NAMALWA (cell line): ENCODE measurements at regions not wholly inside any gene's neighbourhood (a gene's known extent, or its start where the extent isn't known, plus 50 kb on each side); places are given as distances from the start of the nearest gene placed in this dataset.
"Not testable (repeated sequence)": the region's sequence is repeated elsewhere in the genome, so short reads cannot be mapped to it uniquely, and the experiment has no call there.

Experiments
- DNase-seq: peaks from one replicate; pipeline ENCODE4 v3.0.0-alpha.2; 2015; ENCODE audit warnings: low spot score

DNA sequence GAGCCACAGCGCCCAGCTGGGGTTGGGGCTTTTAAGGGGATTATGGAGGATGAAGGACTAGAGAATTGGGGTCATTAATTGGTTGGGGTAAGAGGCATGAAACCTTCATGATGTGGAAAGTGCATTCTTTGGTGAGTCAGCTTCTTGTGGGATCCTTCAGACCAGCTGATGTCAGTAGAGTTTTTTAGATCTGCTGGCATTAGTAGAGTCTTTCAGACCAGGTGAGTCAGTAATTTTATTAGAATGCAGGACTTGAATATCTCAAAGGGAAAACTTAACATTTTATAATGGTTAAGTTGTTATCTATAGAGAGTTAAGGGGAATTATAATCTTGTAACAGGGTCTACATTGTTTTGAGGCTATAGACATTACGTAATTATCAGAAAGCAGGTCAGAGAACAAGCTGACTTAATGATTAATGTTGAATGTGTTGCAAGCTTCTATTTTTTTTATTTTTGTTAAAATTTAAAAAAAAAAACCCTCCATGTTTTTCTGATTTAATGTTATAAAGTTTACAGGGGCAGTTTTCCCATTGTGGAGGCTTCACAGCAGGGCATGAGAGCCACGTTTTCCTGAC lies 160.9 kb upstream of the FMN2 start:
- DNase-seq: no peak

DNA sequence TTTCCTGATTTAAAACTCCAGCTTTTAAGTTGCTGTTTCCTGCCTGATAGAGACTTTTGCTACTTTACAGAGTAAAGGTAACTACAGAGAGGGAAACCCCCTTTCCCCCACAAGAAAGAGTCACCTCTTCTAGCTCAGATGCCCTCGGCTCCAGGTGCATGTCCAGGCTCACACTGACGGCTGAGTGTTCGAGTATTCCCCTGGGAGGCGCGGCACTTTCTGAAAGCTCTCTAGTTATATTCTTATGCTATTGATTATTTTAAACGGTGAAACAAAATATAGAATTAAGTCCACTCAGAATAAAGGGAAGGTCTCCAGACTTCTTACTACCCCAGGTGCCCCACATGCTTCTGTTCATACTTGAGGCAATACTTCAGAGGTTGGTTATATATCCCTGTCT lies 160.3 kb upstream of the FMN2 start:
- DNase-seq: no peak

DNA sequence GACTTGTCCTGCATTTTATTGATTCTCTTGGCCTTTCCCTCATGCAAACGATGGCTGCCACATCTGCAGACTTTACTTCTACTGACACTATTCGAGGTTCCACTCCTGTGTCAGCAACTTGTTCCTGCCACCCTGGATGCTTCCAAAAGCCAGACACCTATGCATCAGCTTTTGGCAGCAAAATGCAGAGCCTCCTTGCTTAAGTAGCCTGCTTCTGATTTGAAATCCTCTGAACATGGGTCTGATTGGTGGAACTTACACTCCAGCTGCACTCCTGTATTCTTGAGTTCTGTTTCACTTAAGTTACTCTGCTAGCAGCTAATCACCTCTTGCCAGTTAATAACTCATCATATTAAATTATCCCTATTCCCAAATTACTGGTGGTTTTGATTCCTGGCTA lies 152.1 kb upstream of the FMN2 start:
- DNase-seq: no peak

DNA sequence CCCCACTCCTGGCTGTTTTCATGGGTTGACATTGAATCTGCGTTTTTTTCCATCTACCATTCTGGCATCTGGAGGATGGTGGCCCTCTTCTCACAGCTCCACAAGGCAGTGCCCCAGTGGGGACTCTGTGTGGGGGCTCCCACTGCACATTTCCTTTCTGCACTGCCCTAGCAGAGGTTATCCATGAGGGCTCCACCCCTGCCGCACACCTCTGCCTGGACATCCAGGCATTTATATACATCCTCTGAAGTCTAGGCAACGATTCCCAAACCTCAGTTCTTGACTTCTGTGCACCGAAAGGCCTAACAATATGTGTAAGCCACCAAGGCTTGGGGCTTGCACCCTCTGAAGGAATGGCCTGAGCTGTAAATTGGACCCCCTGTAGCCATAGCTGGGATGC lies 147.9 kb upstream of the FMN2 start:
- DNase-seq: no peak

DNA sequence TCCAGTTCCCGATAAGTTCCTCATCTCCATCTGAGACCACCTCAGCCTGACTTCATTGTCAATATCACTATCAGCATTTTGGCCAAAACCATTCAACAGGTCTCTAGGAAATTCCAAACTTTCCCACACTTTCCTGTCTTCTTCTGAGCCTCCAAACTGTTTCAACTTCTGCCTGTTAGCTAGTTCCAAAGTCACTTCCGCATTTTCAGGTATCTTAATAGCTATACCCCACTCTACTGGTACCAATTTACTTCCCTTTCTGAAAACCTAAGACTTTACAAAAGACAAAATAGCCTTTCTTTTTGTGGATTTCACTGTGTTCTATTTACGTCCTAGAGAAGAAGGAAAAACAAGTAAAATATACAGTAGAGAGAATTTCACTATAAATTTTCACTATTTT lies 147.0 kb upstream of the FMN2 start:
- no peak for DNase-seq

DNA sequence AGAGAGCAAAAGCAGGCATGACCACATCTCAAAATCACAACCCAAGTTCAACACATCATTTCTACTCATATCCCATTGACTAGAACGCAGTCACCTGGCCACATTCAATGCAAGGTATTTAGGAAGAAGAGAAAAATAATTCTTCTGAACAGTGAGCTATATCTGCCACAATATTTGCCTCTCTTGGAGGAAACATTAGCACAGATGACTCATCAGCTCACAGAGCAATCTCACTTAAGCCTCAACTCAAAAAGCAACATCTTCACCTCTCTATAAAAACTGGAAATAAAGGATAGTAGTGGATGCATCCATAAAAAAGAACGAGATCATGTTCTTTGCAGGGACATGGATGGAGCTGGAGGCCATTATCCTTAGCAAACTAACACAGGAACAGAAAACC lies 143.9 kb upstream of the FMN2 start:
- DNase-seq: no peak

DNA sequence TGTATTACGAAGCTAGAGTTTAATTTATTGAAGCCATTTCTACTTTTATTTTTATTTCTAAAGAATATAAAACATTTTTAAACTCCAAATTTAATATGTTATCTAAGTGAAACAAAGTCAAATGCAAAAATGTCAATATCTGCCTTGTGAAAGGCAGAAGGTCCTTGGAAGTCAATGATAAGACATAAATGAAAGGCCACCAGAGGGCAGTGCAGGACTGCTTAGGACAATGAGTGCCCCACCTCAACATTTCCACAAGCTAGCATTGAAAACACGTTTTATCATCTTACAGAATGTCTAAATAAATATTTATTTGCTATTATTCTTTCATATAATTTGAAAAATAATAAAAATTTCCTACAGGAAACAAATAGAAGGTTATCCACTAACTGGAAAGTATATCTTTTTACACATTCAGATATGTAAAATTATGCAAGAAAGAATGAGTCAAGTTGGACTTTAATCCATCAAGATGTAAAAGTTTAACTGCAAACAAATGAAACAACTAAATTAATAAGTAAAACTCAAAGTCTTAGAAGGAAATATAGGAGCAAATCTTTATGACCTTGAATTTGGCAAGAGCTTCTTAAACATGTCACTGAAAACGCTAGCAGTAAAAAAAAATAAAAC lies 140.1 kb upstream of the FMN2 start:
- peak; percentile 72 for DNase-seq

DNA sequence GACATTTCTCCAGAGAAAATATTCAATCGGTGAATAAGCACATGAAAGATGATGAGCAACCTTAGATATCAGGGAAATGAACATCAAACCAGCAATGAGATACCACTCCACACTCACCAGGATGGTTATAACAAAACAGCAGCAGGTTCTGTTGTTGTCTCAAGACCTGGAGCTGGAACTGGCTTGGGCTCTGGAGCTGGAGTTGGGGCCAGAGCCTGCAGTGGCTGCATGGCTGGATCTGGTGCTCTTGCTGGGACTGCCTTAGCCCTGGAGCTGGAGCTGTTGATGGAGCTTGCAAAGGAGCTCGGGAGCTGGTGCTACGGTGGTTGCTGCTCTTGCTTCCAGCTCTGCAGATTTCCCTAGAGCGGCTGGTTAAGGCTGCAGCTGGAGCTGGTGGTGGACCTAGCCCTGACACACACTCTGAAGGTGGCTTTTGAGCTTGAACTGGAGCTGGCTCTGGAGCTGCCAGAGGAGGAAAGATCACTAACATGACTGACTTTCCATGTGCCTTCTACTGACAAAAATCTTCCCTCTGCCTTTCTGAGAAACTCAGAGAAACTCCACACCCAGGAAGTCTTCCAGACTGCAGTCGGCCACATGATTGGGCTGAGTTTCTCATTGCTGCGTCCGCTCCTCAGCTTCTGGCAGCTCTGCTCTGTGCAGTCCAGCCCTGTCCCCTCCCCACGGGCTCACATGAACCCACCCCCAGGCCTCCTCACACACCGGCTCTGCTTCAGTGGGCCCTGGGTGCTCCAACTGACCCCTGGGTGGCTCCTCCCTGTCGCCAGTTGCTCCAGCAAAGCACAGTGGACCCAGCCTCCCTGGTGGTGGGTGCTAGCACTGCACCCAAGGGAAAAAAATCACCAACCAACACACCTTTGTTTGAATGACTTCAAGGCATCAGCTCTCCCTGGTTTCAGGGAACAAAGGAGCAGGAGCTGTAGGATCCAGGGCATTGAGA lies 139.1 kb upstream of the FMN2 start:
- DNase-seq: peak; percentile 20

DNA sequence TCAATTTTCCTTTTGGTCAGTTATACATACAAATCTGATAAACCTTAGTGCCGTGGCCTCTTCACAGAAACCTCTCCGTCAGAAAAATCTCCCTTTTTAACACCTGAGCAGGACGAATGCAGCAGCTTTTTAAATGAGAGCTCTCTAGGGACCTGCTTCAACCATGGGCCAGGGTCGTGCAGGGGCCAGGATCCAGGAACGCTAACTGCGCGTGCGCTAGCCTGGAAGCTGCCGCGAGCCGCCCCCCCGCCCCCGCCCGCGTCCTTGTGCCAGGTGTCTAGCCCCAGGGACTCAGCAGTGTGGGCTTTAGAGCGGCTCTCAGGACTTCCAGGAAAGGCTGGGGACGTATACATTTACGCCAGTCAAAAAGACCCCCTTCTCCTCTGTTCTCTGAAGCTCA lies 136.8 kb upstream of the FMN2 start:
- no peak for DNase-seq

DNA sequence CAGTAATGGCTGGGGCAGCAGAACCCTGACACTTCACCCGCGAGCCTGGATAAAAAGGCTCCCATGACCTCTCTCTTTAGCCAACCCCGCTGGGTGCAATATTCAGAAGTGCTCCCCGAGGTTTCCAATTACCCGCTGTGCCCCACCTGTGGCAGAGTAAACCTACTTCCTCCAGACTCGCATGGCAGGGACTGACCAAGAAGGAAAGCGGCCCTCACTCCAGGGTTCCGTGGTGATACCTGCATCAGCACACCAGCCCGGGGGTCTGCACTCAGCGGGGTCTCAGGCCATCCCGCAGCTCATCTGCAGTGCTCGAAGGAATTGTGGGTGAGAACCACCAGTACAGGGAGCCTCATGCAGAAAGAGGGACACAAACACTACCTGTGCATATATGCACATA lies 136.3 kb upstream of the FMN2 start:
- no peak for DNase-seq

DNA sequence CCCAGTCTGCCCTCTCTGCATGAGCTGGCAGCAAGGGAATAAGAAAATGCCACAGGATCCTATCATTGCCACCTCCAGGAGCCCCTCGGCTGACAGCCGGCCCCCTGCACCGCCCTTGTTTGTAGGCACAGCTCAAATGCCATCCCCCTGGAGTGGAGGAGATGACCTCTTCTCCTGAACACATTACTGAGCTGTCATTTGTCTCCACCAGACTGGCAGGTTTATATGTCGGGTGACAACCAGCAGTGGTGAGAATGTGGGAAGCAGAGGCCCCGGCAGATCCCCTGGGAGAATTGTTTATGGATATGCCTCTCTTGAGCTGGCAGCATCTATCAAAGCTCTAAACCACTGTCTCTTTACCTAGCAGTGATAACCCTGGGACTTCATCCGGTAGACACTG lies 135.4 kb upstream of the FMN2 start:
- DNase-seq: no peak

DNA sequence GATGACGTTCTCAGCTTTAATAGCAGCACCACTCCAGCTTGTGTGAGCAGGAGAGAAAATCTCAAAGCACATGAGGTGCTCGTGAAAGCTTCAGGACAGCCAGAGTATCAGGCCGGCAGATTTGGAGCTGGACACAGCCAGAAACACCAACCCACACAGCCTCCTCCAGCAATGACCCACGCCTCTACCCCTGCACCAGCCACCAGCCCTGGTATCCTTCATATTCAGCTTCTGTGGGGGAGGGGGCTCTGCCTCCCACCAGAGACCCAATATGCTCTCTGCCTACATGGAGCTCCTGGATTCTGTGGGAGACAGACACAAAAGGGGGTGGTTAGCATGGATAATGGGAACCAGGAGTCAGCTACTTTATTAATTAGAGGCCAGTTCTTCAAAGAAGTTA lies 133.6 kb upstream of the FMN2 start:
- DNase-seq: no peak

DNA sequence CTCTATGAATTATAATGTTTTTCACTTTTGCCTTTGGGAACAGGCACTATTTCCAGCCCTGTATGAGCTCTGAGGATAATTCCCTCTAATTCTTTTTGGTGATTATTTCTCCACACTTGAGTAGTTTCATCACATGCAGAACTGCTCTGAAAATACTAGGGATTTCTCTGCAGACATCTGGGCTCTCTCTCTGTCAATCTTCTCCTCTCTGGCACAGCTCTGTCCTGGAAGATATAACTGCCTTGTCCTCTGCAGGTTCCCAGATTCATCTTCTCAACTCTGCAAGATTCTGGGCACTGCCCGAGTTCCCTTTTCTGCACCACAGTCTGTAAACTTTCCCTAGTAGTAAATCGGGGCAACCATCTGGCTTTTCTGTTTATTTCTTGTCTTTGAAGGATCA lies 131.3 kb upstream of the FMN2 start:
- DNase-seq: no peak

DNA sequence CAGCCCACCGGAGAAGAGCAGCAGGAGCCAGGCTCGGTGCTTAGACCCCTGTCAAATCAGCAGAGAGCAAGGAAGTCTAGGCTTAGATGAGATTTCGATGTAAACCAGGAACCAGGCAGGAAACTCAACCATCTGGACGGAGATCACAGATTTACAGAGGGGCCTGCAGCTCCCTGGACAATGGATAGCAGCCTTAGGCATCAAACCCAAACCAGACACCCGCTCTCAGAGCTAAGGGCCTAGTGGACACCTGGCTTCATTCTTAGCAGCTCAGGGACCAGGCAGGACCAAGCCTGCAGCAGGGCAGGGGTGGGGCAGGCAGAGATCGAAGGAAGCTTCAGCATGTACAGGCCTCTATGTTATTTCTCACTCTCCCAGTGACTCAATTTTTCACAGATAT lies 127.8 kb upstream of the FMN2 start:
- DNase-seq: no peak

DNA sequence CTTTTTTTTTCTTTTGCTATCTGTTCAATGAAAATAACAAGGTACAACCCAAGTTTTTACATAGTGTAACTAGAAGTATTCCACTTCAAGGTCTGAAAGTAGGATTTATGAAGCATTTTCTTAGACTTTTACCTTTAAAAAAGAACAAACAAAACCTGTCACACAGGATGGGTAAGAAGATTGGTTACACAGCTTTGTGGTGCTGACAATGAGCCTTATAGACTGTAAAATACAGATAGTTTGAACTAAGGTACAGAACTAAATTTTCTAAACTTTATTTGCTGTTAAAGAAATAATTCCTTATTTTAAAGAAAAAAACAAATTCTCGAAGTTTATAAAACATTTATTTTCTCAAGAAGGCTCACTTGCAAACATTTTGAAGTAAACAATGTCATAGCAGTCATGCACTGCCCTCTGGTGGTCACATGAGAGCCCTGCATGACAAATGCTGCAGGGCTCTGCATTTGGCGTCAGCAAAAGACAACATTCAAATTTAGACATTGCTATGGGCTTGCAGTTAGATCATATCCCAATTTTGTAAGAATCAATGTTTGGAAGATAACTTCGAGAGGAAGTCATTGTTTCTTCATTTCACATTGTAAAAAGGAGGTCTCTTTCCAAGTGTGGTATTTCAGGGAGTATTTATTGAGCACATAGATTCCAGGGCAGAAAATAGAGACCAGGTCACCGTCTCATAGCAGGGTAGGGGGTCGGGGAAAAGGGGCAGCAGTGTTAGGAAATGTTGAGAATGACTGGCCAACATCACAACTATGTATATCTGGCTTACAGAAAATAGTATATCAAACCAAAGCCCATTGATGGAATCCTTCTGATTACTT lies 115.3 kb upstream of the FMN2 start:
- peak; percentile 64 for DNase-seq

DNA sequence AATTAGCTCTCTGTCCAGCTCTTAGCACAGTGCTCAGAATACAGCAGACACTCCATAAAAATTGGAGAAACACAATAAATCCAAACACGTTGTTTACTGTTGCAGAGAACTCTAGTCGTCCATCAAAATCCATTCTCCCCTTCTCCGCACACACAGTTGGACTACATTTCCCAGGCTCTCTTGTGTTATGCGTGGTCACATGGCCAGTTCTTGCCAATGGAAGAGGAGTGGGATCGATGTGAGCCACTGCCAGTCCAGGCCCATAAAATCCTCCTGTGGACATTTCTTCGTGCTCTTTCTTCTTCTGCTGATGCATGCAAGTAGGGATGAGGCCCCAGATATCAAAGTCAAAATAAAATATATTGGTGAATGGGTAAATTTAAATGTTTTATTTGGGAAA lies 114.3 kb upstream of the FMN2 start:
- DNase-seq: no peak

DNA sequence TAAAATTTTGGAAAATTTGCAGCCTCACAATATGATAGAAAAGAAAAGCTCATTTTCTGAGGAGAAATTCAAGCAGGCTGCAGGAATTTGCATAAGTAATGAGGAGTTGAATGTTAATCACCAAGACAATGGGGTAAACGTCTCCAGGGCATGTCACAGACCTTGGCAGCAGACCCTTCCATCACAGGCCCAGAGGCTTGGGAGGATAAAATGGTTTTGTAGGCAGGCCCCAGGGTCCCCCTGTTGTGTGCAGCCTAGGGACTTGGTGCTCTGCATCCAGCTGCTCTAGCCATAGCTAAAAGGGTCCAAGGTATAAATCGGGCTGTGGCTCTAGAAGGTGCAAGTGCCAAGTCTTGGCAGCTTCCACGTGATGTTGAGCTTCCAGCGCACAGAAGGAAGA lies 112.2 kb upstream of the FMN2 start:
- no peak for DNase-seq

DNA sequence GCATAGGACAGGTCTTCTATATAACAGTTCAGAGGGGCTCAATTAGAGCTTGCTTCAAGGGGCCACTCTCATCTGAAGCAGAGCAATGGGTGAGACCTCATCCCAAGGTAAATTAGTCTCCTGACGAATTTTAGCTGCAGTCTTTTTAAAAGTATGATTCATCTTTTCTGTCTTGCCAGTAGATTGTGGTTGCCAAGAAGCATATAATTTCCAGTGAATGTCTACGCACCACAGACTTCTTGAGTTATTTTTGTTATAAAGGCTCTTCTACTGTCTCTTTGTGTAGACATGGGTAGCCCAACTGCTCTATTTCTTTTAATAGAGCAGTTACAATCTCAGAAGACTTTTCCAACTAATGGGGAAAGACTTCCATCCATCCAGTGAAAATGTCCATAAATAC lies 108.9 kb upstream of the FMN2 start:
- DNase-seq: no peak

DNA sequence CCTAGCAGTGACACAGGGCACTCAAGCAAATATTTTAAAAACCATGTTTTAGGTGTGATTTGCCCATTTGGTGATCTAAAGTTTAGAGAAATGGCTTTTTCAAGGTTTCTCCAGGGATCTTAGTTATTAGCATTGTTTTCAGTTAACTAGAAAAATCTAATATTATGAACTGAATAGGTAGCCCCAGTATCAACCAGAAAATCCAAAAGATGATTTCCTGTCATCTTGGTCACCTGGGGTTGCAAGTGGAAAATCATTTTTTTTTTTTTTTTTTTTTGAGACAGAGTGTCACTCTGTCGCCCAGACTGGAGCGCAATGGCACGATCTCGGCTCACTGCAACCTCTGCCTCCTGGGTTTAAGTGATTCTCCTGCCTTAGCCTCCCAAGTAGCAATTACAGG lies 106.6 kb upstream of the FMN2 start:
- DNase-seq: no peak

DNA sequence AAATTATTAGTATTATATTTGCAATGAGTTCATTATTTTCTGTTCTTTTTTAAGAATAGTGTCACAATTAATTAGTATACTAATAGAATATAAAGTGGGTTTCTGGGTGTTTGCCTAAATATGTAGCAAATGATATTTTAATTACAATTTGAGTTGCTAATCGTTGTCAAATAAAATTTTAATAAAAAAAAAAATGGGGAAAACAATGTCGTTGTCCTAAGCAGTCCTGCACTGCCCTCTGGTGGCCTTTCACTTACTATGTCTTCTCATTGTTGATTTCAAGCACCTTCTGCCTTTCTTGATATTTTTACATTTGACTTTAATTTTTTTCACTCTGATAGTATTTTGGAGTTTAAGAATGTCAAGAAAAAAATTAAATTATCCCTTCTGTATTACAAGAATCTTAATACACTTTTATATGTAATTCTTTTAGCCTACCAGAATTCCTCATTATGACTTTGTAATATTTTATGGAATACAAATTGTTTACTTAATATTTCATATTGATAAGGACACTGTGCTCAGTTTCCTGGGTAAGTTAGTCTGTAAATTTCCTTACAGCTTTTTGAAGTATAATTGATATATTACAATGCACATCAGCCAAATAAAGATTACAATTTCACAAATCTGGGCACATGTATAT lies 104.5 kb upstream of the FMN2 start:
- peak; percentile 52 for DNase-seq

DNA sequence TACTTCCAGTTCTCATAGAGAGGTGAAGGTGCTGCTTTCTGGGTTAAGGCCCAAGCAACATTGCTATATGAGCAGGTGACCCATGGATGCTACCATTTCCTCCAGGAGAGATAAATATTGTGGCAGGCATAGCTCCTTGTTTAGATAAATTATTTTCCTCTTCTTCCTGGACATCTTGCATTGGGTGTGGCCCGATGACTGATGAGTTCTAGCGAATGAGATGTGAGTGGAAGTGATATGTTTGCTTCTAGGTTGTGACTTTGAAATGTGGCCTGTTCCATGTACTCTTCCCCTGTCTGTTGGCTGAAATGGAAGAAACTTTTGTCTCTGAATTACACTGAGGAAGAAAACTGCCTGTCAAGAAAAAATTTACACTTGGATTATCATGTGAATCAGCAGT lies 101.7 kb upstream of the FMN2 start:
- DNase-seq: no peak

DNA sequence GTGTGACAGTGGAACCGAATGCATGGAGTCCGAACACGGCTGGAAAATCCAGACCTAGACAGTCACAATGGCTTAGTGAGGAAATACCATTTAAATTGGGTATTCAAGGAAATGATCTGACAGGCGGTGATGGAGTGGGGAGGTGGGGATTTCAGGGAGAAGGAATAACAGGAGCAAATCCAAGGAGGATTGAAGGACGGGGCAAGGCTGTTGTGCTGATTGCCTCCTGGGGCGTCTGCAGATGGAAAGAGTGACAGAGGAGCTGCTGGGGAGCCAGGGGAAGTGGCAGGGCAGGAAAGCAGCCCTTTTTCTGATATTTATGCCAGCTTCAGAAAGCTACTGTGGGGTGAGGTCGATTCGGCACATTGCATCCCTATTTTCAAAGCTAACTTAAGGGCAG lies 99.1 kb upstream of the FMN2 start:
- not testable (repeated sequence) for DNase-seq
